ENCODE measurements at regions not wholly inside any gene's neighbourhood (a gene's known extent, or its start where the extent isn't known, plus 50 kb on each side); places are given as distances from the start of the nearest gene placed in this dataset.

GRCh38 chr20:52572687-52573086 lies 381.1 kb upstream of the ZFP64 start:
- TF ChIP-seq CTCF (IDR thresholded peaks at IDR 0.05) (no peak), POLR2A (IDR thresholded peaks at IDR 0.05) (no peak)

Measured in tibial nerve (tissue), 3 donors.